Midbrain (tissue), 1 donor: ENCODE measurements at regions not wholly inside any gene's neighbourhood (a gene's known extent, or its start where the extent isn't known, plus 50 kb on each side); places are given as distances from the start of the nearest gene placed in this dataset.
"Not testable (repeated sequence)": the region's sequence is repeated elsewhere in the genome, so short reads cannot be mapped to it uniquely, and the experiment has no call there.

Experiments
- DNase-seq: peaks from one replicate; lab custom pipeline; 2025; lab: John Stamatoyannopoulos, UW

- no peak for DNase-seq
Measured at GRCh38 chr3:191646242-191646641, 185.3 kb downstream of the PYDC2 start.

- no peak for DNase-seq
Measured at GRCh38 chr3:191648787-191649186, 187.8 kb downstream of the PYDC2 start.

- no peak for DNase-seq
Measured at GRCh38 chr3:191649626-191650025, 188.7 kb downstream of the PYDC2 start.

- DNase-seq = not testable (repeated sequence)
Measured at GRCh38 chr3:191658781-191659419, 197.9 kb downstream of the PYDC2 start.

GRCh38 chr3:191662150-191662549, 201.2 kb downstream of the PYDC2 start:
- not testable (repeated sequence) for DNase-seq

- DNase-seq = no peak
Measured at GRCh38 chr3:191680989-191681597, 220.1 kb downstream of the PYDC2 start.

GRCh38 chr3:191682961-191683360, 222.0 kb downstream of the PYDC2 start:
- DNase-seq = no peak

GRCh38 chr3:191686626-191687025, 225.7 kb downstream of the PYDC2 start:
- no peak for DNase-seq

- no peak for DNase-seq
Measured at GRCh38 chr3:191688756-191689433, 227.9 kb downstream of the PYDC2 start.

- DNase-seq = not testable (repeated sequence)
Measured at GRCh38 chr3:191691184-191691583, 230.2 kb downstream of the PYDC2 start.

GRCh38 chr3:191695131-191695814, 234.3 kb downstream of the PYDC2 start:
- no peak for DNase-seq

GRCh38 chr3:191695815-191696153, 234.8 kb downstream of the PYDC2 start:
- DNase-seq = no peak

- no peak for DNase-seq
Measured at GRCh38 chr3:191696348-191696747, 235.4 kb downstream of the PYDC2 start.

- no peak for DNase-seq
Measured at GRCh38 chr3:191699546-191699945, 238.6 kb downstream of the PYDC2 start.

GRCh38 chr3:191702121-191702520, 241.2 kb downstream of the PYDC2 start:
- DNase-seq = no peak

GRCh38 chr3:191707817-191708216, 246.9 kb downstream of the PYDC2 start:
- DNase-seq = no peak

- DNase-seq = no peak
Measured at GRCh38 chr3:191715585-191715984, 254.6 kb downstream of the PYDC2 start.

GRCh38 chr3:191721390-191721861, 260.5 kb downstream of the PYDC2 start:
- no peak for DNase-seq

- no peak for DNase-seq
Measured at GRCh38 chr3:191721990-191722389, 261.0 kb downstream of the PYDC2 start.

- no peak for DNase-seq
Measured at GRCh38 chr3:191727338-191727737, 266.4 kb downstream of the PYDC2 start.

- no peak for DNase-seq
Measured at GRCh38 chr3:191728186-191728585, 267.2 kb downstream of the PYDC2 start.

GRCh38 chr3:191737742-191738141, 276.8 kb downstream of the PYDC2 start:
- no peak for DNase-seq

- DNase-seq = no peak
Measured at GRCh38 chr3:191740712-191741111, 279.7 kb downstream of the PYDC2 start.
